ENCODE measurements at regions not wholly inside any gene's neighbourhood (a gene's known extent, or its start where the extent isn't known, plus 50 kb on each side); places are given as distances from the start of the nearest gene placed in this dataset.

DNA sequence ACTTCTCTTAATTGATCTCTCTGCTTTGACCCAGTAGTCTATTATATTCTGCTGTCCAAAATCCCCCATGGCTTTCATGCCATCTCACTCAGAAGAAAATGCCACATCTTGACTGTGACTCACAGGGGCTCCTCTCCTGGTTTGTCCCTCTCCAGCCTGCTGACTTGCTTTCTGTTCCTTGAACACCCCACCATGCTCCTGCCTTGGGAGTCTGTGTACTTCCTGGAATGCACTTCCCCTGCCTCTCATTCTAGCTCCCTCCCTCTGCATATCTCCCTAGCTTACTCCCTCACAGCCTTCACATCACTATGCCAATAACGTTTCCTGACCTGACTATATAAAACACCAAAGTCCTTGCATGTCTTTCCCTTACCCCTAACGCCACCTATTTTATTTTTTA is 167.2 kb downstream of the TRIB2 start:
- no peak overlapping the region for H2AFZ ChIP-seq
- Mint-ChIP-seq H3K27me3 (ENCODE audit: insufficient read depth, low read depth, poor library complexity) (no peaks in the 10 kb centered on the region), H3K4me3 (no peak overlapping the region), H3K36me3 (ENCODE audit: low read depth) (no peaks in the 10 kb centered on the region), H3K4me1 (peaks cover 3% of the 10 kb centered on the region; the same call in 2 of the 3 replicates), H3K27ac (peak overlapping the region; percentile 26; the same call in 1 of the 2 replicates), H3K9me3 (no peaks in the 10 kb centered on the region)
- DNase-seq (ENCODE audit: low spot score) (no peak), ATAC-seq (no peak)
- peaks cover 5% of the 10 kb centered on the region for H3K4me1 ChIP-seq (ENCODE audit: insufficient read depth)
- TF ChIP-seq, protein P1, sequence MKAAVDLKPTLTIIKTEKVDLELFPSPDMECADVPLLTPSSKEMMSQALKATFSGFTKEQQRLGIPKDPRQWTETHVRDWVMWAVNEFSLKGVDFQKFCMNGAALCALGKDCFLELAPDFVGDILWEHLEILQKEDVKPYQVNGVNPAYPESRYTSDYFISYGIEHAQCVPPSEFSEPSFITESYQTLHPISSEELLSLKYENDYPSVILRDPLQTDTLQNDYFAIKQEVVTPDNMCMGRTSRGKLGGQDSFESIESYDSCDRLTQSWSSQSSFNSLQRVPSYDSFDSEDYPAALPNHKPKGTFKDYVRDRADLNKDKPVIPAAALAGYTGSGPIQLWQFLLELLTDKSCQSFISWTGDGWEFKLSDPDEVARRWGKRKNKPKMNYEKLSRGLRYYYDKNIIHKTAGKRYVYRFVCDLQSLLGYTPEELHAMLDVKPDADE (IDR thresholded peaks at IDR 0.05), result no peak
- H3K36me3 ChIP-seq (ENCODE audit: insufficient read depth), result no peaks in the 10 kb centered on the region
- no peaks in the 10 kb centered on the region; the same call in 1 of the 2 replicates for H3K9me2 ChIP-seq (ENCODE audit: insufficient read depth)
- no peaks in the 10 kb centered on the region for H3K79me2 ChIP-seq (replicated peaks; ENCODE audit: insufficient read depth)
- no peaks in the 10 kb centered on the region for H3K27me3 ChIP-seq (ENCODE audit: insufficient read depth)
- no peaks in the 10 kb centered on the region for H3F3A ChIP-seq (replicated peaks; ENCODE audit: low read depth)
- no peaks in the 10 kb centered on the region for H4K20me1 ChIP-seq (replicated peaks; ENCODE audit: insufficient read depth)
- no peak overlapping the region for H3K27ac ChIP-seq (ENCODE audit: low read depth)
- no peak overlapping the region for H3K4me2 ChIP-seq
- no peak overlapping the region for H3K4me3 ChIP-seq

- H3K4me1 Mint-ChIP-seq, result peaks cover 3% of the 10 kb centered on the region; the same call in 2 of the 3 replicates
- no peaks in the 10 kb centered on the region for H3K9me3 Mint-ChIP-seq
- no peak overlapping the region for H3K27ac ChIP-seq (ENCODE audit: low read depth)
- peaks cover 6% of the 10 kb centered on the region; the same call in 1 of the 2 replicates for H3K9me2 ChIP-seq (ENCODE audit: insufficient read depth)
- no peaks in the 10 kb centered on the region for H3K79me2 ChIP-seq (replicated peaks; ENCODE audit: insufficient read depth)
- DNase-seq (ENCODE audit: low spot score) (no peak), ATAC-seq (no peak)
- no peaks in the 10 kb centered on the region for H3K36me3 ChIP-seq (ENCODE audit: insufficient read depth)
- H3K27me3 ChIP-seq (ENCODE audit: insufficient read depth), result no peaks in the 10 kb centered on the region
- no peaks in the 10 kb centered on the region for H4K20me1 ChIP-seq (replicated peaks; ENCODE audit: insufficient read depth)
- no peak overlapping the region for H3K4me2 ChIP-seq
- no peak overlapping the region for H3K4me3 ChIP-seq
- H3K27me3 Mint-ChIP-seq (ENCODE audit: insufficient read depth, low read depth, poor library complexity), result no peaks in the 10 kb centered on the region
- H3K4me3 Mint-ChIP-seq, result no peak overlapping the region
- no peaks in the 10 kb centered on the region for H3K36me3 Mint-ChIP-seq (ENCODE audit: low read depth)
- no peaks in the 10 kb centered on the region for H3F3A ChIP-seq (replicated peaks; ENCODE audit: low read depth)
- H2AFZ ChIP-seq, result no peak overlapping the region
- peaks cover 5% of the 10 kb centered on the region for H3K4me1 ChIP-seq (ENCODE audit: insufficient read depth)
- H3K27ac Mint-ChIP-seq, result no peak overlapping the region
- TF ChIP-seq EZH2phosphoT487 (IDR thresholded peaks at IDR 0.05; ENCODE audit: unreplicated experiment), result no peak
- no peak for TF ChIP-seq REST (IDR thresholded peaks at IDR 0.05; ENCODE audit: unreplicated experiment)
- TF ChIP-seq JUNB (IDR thresholded peaks at IDR 0.05; ENCODE audit: unreplicated experiment), result no peak
- no peak for TF ChIP-seq ZNF331 (CRISPR knock-in tag; IDR thresholded peaks at IDR 0.05; ENCODE audit: low read depth)
- TF ChIP-seq, protein P2, sequence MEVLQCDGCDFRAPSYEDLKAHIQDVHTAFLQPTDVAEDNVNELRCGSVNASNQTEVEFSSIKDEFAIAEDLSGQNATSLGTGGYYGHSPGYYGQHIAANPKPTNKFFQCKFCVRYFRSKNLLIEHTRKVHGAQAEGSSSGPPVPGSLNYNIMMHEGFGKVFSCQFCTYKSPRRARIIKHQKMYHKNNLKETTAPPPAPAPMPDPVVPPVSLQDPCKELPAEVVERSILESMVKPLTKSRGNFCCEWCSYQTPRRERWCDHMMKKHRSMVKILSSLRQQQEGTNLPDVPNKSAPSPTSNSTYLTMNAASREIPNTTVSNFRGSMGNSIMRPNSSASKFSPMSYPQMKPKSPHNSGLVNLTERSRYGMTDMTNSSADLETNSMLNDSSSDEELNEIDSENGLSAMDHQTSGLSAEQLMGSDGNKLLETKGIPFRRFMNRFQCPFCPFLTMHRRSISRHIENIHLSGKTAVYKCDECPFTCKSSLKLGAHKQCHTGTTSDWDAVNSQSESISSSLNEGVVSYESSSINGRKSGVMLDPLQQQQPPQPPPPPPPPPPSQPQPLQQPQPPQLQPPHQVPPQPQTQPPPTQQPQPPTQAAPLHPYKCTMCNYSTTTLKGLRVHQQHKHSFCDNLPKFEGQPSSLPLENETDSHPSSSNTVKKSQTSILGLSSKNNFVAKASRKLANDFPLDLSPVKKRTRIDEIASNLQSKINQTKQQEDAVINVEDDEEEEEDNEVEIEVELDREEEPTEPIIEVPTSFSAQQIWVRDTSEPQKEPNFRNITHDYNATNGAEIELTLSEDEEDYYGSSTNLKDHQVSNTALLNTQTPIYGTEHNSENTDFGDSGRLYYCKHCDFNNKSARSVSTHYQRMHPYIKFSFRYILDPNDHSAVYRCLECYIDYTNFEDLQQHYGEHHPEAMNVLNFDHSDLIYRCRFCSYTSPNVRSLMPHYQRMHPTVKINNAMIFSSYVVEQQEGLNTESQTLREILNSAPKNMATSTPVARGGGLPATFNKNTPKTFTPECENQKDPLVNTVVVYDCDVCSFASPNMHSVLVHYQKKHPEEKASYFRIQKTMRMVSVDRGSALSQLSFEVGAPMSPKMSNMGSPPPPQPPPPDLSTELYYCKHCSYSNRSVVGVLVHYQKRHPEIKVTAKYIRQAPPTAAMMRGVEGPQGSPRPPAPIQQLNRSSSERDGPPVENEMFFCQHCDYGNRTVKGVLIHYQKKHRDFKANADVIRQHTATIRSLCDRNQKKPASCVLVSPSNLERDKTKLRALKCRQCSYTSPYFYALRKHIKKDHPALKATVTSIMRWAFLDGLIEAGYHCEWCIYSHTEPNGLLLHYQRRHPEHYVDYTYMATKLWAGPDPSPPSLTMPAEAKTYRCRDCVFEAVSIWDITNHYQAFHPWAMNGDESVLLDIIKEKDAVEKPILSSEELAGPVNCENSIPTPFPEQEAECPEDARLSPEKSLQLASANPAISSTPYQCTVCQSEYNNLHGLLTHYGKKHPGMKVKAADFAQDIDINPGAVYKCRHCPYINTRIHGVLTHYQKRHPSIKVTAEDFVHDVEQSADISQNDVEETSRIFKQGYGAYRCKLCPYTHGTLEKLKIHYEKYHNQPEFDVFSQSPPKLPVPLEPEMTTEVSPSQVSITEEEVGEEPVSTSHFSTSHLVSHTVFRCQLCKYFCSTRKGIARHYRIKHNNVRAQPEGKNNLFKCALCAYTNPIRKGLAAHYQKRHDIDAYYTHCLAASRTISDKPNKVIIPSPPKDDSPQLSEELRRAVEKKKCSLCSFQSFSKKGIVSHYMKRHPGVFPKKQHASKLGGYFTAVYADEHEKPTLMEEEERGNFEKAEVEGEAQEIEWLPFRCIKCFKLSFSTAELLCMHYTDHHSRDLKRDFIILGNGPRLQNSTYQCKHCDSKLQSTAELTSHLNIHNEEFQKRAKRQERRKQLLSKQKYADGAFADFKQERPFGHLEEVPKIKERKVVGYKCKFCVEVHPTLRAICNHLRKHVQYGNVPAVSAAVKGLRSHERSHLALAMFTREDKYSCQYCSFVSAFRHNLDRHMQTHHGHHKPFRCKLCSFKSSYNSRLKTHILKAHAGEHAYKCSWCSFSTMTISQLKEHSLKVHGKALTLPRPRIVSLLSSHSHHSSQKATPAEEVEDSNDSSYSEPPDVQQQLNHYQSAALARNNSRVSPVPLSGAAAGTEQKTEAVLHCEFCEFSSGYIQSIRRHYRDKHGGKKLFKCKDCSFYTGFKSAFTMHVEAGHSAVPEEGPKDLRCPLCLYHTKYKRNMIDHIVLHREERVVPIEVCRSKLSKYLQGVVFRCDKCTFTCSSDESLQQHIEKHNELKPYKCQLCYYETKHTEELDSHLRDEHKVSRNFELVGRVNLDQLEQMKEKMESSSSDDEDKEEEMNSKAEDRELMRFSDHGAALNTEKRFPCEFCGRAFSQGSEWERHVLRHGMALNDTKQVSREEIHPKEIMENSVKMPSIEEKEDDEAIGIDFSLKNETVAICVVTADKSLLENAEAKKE (CRISPR knock-in tag; IDR thresholded peaks at IDR 0.05), result no peak
- TF ChIP-seq, protein P3, sequence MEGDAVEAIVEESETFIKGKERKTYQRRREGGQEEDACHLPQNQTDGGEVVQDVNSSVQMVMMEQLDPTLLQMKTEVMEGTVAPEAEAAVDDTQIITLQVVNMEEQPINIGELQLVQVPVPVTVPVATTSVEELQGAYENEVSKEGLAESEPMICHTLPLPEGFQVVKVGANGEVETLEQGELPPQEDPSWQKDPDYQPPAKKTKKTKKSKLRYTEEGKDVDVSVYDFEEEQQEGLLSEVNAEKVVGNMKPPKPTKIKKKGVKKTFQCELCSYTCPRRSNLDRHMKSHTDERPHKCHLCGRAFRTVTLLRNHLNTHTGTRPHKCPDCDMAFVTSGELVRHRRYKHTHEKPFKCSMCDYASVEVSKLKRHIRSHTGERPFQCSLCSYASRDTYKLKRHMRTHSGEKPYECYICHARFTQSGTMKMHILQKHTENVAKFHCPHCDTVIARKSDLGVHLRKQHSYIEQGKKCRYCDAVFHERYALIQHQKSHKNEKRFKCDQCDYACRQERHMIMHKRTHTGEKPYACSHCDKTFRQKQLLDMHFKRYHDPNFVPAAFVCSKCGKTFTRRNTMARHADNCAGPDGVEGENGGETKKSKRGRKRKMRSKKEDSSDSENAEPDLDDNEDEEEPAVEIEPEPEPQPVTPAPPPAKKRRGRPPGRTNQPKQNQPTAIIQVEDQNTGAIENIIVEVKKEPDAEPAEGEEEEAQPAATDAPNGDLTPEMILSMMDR (conservative IDR thresholded peaks at IDR 0.05; ENCODE audit: low read depth in 2 of 2), result no peak
- TF ChIP-seq POLR2AphosphoS5 (IDR thresholded peaks at IDR 0.05; ENCODE audit: low read depth), result no peak
- no peak for TF ChIP-seq CREB1 (CRISPR knock-in tag; IDR thresholded peaks at IDR 0.05; ENCODE audit: low read depth)
These were observed 168.1 kb downstream of the TRIB2 start for GRCh38 chr2:12884713-12885282.
